Panc1 (cell line): ENCODE measurements at regions not wholly inside any gene's neighbourhood (a gene's known extent, or its start where the extent isn't known, plus 50 kb on each side); places are given as distances from the start of the nearest gene placed in this dataset.

Experiments used
- ATAC-seq: fragments of 200-7000 bp; cut with Tn5 transposase; 2 replicates; pipeline ENCODE4 v1.9.1; 2020; ENCODE audit warnings: mild to moderate bottlenecking, moderate library complexity
- BruUV-seq: library from RNA; stranded (reverse); fragments of 400-500 nt; replicated peaks from 2 replicates; lab custom pipeline; 2021; lab: Mats Ljungman, UMichigan
- CTCF ChIA-PET: fragments of 300-600 bp; sonication (Branson Sonifier 250); formaldehyde crosslinking; loops from one replicate; lab custom pipeline; 2022; ENCODE audit warnings: antibody characterized with exemption; lab: Charles Lee
- POLR2A ChIA-PET: fragments of 300-600 bp; sonication (Branson Sonifier 250); formaldehyde crosslinking; loops from one replicate; lab custom pipeline; 2022; ENCODE audit warnings: antibody characterized with exemption; lab: Charles Lee
- DNase-seq: peaks from one replicate; pipeline ENCODE4 v3.0.0-alpha.2; 2010; ENCODE audit warnings: low read depth, low spot score
- H3K27ac ChIP-seq: 2 replicates; pipeline ENCODE4 v1.5.1; 2011; ENCODE audit warnings: mild to moderate bottlenecking, low read length, inconsistent platforms
- H3K27me3 ChIP-seq: fragments of 200-500 bp; sonication (Bioruptor generic); 2 replicates; pipeline ENCODE4 v1.6.0; 2014; ENCODE audit warnings: low read length, inconsistent platforms; ENCODE audit not compliant: control insufficient read depth, insufficient read depth
- H3K36me3 ChIP-seq: fragments of 200-500 bp; sonication (Bioruptor generic); 2 replicates; pipeline ENCODE4 v1.5.1; 2014; ENCODE audit warnings: inconsistent platforms, mild to moderate bottlenecking, low read length, moderate library complexity; ENCODE audit not compliant: control insufficient read depth, insufficient read depth
- H3K4me1 ChIP-seq: 2 replicates; pipeline ENCODE4 v1.5.1; 2011; ENCODE audit warnings: inconsistent platforms, mild to moderate bottlenecking, low read length, moderate library complexity; ENCODE audit not compliant: control insufficient read depth, insufficient read depth
- H3K4me3 ChIP-seq, 2 experiments: 2 replicates each; pipeline ENCODE4 v1.5.1; 2011 to 2012; ENCODE audit warnings: low read depth in 2 of 2, low read length in 2 of 2, mild to moderate bottlenecking in 2 of 2, inconsistent platforms in 1 of 2, moderate library complexity in 1 of 2
- H3K9me3 ChIP-seq: fragments of 200-500 bp; sonication (Bioruptor generic); 2 replicates; pipeline ENCODE4 v1.5.1; 2014; ENCODE audit warnings: low read depth, mild to moderate bottlenecking, inconsistent platforms, low read length, moderate library complexity; ENCODE audit not compliant: control insufficient read depth, insufficient read depth
- CTCF ChIP-seq: fragments of 450-650 bp; IDR thresholded peaks from 2 replicates; pipeline ENCODE4 v1.5.1; 2017; ENCODE audit warnings: mild to moderate bottlenecking
- POLR2AphosphoS5 ChIP-seq: IDR thresholded peaks from 2 replicates; pipeline ENCODE4 v1.6.1; 2012; ENCODE audit warnings: mild to moderate bottlenecking, low read depth, low read length, moderate library complexity
- REST ChIP-seq, 2 experiments: IDR thresholded peaks; 2 replicates each; pipeline ENCODE4 v1.6.1; 2011 to 2012; ENCODE audit warnings: low read depth in 2 of 2, control low read depth in 1 of 2, low read length in 1 of 2, mild to moderate bottlenecking in 1 of 2, moderate library complexity in 1 of 2; ENCODE audit not compliant: insufficient read depth in 1 of 2
- SIN3A ChIP-seq: IDR thresholded peaks from 2 replicates; pipeline ENCODE4 v1.6.1; 2012; ENCODE audit warnings: low read depth, mild to moderate bottlenecking, low read length, moderate library complexity, borderline replicate concordance; ENCODE audit not compliant: insufficient read depth
- TCF7L2 ChIP-seq: IDR thresholded peaks from 2 replicates; pipeline ENCODE4 v1.6.1; 2011; ENCODE audit warnings: mild to moderate bottlenecking, low read depth, low read length, inconsistent platforms
- in situ Hi-C: cut with HindIII; loops from 2 replicates; pipeline ENCODE4 v1.10.0; 2016; ENCODE audit warnings: low sequenced_read_pairs, low pct_unique_long_range_greater_than_20kb
- intact Hi-C: fragments of 100-400 bp; cut with micrococcal nuclease; formaldehyde crosslinking; loops from one replicate; pipeline ENCODE4 v1.10.0; 2022; ENCODE audit not compliant: unreplicated experiment

GRCh38 chr5:148910686-148911361 lies 84.4 kb downstream of the ADRB2 start:
- intact Hi-C loops = loop anchor here (10.0 kb wide), 2 partner anchors 124 to 204 kb away; no protein-coding TSS in a partner anchor
- H3K36me3 ChIP-seq = no peaks in the 10 kb centered on the region
- POLR2A ChIA-PET = no interaction called here
- H3K4me3 ChIP-seq = no peak overlapping the region
- H3K9me3 ChIP-seq = no peaks in the 10 kb centered on the region
- peak; percentile 10; the same call in 1 of the 2 replicates for ATAC-seq
- BruUV-seq = no TSS peak
- no peak for DNase-seq
- CTCF ChIA-PET = no interaction called here
- H3K27me3 ChIP-seq = no peaks in the 10 kb centered on the region
- peaks cover 8% of the 10 kb centered on the region for H3K4me1 ChIP-seq
- TF ChIP-seq SIN3A = no peak
- no peak for TF ChIP-seq POLR2AphosphoS5
- TF ChIP-seq CTCF = no peak
- no peak for TF ChIP-seq TCF7L2
- TF ChIP-seq REST (IDR thresholded peaks at IDR 0.05; ENCODE audit: insufficient read depth in 1 of 2, low read depth in 2 of 2, low read length in 1 of 2) = no peak
- no peak overlapping the region for H3K27ac ChIP-seq
- in situ Hi-C loops = no loop called here

GRCh38 chr5:148911386-148911785 lies 85.0 kb downstream of the ADRB2 start:
- Histone ChIP-seq H3K27me3 (no peaks in the 10 kb centered on the region), H3K36me3 (no peaks in the 10 kb centered on the region), H3K4me3 (no peak overlapping the region), H3K4me1 (peaks cover 8% of the 10 kb centered on the region), H3K27ac (no peak overlapping the region), H3K9me3 (no peaks in the 10 kb centered on the region)
- TF ChIP-seq POLR2AphosphoS5 (no peak), SIN3A (no peak), CTCF (no peak), TCF7L2 (no peak), REST (IDR thresholded peaks at IDR 0.05; ENCODE audit: insufficient read depth in 1 of 2, low read depth in 2 of 2, low read length in 1 of 2) (no peak)
- CTCF ChIA-PET = no interaction called here
- BruUV-seq = no TSS peak
- ATAC-seq (no peak), DNase-seq (no peak)
- intact Hi-C loops = loop anchor here (10.0 kb wide), 2 partner anchors 123 to 203 kb away; no protein-coding TSS in a partner anchor
- POLR2A ChIA-PET = no interaction called here
- in situ Hi-C loops = no loop called here
